Astrocyte of the cerebellum (primary cell): ENCODE measurements at regions not wholly inside any gene's neighbourhood (a gene's known extent, or its start where the extent isn't known, plus 50 kb on each side); places are given as distances from the start of the nearest gene placed in this dataset.
"Not testable (repeated sequence)": the region's sequence is repeated elsewhere in the genome, so short reads cannot be mapped to it uniquely, and the experiment has no call there.

ENCODE experiments used
- DNase-seq: peaks from one replicate; pipeline ENCODE4 v3.0.0-alpha.2; 2011; ENCODE audit warnings: low read depth
- H3K4me3 ChIP-seq: 2 replicates; pipeline ENCODE4 v1.5.1; 2011; ENCODE audit warnings: mild to moderate bottlenecking, low read depth, low read length, moderate library complexity
- in situ Hi-C: cut with HindIII; loops from 2 replicates; pipeline ENCODE4 v1.10.0; 2017; ENCODE audit warnings: low sequenced_read_pairs
- TF ChIP-seq, protein P1 (sequence below): IDR thresholded peaks from 2 replicates; pipeline ENCODE4 v1.5.1; 2012; ENCODE audit warnings: low read length, low read depth, moderate library complexity, mild to moderate bottlenecking; ENCODE audit errors: missing control alignments

DNA sequence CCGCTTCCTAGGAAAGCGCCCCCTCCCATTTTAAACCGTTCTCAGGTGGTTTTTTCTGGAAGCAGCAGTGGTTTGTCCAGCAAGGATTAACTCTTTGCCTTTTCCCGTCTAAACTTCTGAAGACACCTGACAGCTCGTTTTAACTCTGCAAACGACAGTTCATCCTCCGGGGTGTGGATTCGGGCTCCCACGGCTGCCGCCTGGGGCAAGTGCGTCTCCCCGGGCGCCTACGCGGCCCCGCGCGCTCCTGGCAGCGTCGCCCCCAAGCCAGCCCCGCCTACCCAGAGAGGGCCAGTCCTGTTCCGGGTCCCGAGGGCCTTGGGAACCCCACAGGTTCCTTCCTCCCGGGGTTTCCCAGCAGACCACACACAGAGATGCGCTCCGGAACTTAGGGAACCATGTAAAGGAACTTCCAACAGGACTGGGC, 54.4 kb downstream of the PRR18 start:
- in situ Hi-C loops: no loop called here
- TF ChIP-seq, protein P1, sequence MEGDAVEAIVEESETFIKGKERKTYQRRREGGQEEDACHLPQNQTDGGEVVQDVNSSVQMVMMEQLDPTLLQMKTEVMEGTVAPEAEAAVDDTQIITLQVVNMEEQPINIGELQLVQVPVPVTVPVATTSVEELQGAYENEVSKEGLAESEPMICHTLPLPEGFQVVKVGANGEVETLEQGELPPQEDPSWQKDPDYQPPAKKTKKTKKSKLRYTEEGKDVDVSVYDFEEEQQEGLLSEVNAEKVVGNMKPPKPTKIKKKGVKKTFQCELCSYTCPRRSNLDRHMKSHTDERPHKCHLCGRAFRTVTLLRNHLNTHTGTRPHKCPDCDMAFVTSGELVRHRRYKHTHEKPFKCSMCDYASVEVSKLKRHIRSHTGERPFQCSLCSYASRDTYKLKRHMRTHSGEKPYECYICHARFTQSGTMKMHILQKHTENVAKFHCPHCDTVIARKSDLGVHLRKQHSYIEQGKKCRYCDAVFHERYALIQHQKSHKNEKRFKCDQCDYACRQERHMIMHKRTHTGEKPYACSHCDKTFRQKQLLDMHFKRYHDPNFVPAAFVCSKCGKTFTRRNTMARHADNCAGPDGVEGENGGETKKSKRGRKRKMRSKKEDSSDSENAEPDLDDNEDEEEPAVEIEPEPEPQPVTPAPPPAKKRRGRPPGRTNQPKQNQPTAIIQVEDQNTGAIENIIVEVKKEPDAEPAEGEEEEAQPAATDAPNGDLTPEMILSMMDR: no peak
- DNase-seq: no peak
- peak overlapping the region; percentile 28 for H3K4me3 ChIP-seq

DNA sequence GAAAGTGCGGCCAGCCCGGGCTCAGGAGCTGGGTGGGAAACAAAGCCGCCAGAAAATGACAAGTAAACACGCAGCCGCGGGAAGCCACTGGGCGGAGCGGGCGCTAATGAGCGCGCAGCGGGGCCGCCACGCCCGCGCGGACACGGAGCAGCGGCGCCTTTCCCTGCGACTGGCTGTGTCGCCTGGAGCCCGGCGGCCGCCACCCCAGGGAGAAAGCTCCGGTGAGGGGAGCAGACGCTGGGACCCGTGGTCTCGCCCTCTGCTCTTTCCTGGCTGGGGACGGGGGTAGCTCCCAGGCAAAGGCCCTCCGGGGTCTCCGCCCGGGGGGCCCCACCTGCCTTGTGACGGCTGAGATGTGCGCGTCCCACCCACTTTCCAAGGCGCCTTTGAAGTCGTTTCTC, 54.9 kb downstream of the PRR18 start:
- TF ChIP-seq, protein P1: no peak
- peak overlapping the region; percentile 28 for H3K4me3 ChIP-seq
- no peak for DNase-seq
- in situ Hi-C loops: no loop called here

DNA sequence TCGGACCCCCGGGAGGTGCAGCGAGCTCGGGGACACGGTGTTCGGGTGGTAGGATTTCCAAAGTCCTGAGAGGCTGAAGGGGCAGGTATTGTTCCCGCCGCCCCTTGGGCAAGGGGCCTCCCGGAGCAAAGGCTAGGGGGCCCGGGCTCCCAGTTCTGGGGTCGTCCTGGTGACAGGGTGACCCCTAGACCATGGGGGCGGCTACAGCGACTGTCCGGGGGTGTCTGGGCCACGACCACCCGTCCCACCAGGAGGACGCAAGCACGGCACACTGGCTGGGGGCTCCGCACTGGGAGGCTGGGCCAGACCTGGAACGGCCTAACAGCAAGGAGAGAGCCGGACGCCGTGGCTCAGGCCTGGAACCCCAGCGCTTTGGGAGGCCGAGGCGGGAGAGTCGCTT, 55.6 kb downstream of the PRR18 start:
- no peak overlapping the region for H3K4me3 ChIP-seq
- in situ Hi-C loops: no loop called here
- no peak for DNase-seq
- TF ChIP-seq, protein P1: no peak

DNA sequence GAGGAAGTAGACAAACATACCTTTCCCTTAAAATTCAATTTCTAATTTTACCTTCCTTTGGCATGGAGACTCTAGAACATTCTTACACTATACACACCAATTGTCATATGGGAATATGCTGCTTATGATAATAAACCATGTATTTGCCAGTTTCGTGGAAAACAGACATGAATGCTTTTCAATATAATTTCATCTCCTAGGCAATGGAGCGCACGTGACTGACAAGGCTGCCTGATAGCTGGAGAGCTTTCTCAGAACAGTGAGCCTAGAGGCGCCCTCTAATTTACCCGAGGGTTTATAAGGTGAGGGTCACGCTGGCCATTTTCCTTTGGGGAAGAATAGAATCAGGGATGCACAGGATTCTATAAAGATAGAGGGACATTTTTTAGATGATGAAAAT, 56.5 kb downstream of the PRR18 start:
- no peak overlapping the region for H3K4me3 ChIP-seq
- TF ChIP-seq, protein P1: no peak
- DNase-seq: no peak
- in situ Hi-C loops: no loop called here

DNA sequence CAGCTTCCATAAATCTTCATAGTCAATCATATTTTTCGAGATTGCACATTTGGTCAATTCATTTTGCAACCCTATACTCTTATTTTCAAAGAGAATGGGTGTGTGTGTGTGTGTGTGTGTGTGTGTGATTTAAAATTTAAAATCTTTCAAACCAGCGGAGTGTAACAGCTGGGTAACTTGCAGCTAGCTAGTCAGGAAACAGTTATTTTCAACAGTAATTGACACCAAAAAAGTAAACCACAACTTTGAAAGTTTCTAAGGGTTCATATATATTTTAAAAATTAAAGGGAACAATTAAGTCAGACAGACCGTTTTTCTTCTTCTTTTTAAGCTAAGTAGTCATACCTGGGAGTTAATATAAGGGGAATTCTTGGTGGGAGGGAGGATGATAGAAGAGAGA, 57.0 kb downstream of the PRR18 start:
- in situ Hi-C loops: no loop called here
- DNase-seq: no peak
- TF ChIP-seq, protein P1: no peak
- H3K4me3 ChIP-seq: no peak overlapping the region

DNA sequence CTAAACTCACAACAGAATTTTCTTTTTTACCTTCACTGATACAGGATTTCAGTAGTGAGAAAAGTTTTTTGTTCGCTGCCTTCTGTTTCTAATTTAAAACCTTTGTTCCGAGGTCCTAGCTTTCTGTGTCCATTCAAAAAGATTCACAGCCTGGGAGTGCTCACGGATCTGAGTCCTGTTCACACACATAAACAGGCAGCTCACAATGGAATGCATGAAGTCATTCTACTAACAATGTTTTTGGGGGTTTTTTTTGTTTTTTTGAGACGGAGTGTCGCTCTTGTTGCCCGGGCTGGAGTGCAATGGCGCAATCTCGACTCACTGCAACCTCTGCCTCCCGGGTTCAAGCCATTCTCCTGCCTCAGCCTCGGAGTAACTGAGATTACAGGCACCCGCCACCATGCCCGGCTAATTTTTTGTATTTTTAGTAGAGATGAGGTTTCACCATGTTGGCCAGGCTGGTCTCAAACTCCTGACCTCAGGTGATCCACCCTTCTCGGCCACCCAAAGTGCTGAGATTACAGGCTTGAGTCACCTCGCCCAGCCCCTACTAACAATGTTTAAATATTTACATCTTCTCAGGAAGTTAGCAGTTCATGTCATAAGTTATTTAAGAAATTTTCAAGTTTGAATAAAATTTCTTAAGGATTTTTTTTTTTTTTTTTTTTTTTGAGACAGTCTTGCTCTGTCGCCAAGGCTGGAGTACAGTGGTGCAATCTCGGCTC, 59.0 kb downstream of the PRR18 start:
- DNase-seq, H3K4me3 ChIP-seq, in situ Hi-C loops: not testable (repeated sequence)

DNA sequence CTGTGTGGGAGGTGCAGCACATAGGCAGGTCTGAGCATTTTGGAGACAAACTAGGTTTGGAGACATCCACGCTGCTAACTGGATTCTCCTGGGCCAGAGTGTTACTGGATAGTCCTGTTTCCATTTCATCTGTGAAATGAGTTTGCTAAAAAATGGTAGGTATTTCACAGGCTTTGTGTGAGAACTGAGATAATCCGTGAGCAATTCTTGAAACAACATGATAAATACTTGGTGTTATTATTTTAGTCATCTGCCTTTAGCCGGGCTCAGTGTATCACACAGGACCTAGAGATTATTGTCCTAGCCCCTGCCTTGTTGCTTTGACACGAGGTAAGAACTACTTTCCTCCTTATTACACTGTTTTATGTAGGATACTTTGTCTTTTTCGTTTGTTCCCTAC, 63.0 kb downstream of the PRR18 start:
- in situ Hi-C loops: no loop called here
- DNase-seq: no peak
- no peak overlapping the region for H3K4me3 ChIP-seq
- TF ChIP-seq, protein P1: no peak
